ENCODE measurements at regions not wholly inside any gene's neighbourhood (a gene's known extent, or its start where the extent isn't known, plus 50 kb on each side); places are given as distances from the start of the nearest gene placed in this dataset.
"Not testable (repeated sequence)": the region's sequence is repeated elsewhere in the genome, so short reads cannot be mapped to it uniquely, and the experiment has no call there.

DNA sequence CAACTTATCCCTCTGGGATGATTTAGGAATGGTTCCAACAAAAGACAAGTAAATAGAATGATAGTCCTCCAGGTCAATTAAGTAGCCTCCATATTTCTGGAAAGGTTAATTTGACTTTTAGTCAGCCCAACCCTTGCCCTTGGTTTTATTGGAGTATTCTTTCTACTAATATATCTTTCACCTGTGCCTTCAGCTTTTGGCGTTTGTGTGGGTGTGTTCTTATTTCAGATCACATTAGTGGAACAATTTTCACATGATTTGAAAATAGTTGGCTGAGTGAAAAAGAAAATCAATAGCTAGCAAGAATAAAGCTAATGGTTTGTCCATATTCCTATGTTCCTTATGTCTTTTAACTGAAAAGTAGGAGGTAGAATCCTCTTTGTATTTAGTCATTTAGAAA lies 239.6 kb upstream of the SGK1 start:
- DNase-seq (ENCODE audit: low read depth in 2 of 2), result no peak

DNA sequence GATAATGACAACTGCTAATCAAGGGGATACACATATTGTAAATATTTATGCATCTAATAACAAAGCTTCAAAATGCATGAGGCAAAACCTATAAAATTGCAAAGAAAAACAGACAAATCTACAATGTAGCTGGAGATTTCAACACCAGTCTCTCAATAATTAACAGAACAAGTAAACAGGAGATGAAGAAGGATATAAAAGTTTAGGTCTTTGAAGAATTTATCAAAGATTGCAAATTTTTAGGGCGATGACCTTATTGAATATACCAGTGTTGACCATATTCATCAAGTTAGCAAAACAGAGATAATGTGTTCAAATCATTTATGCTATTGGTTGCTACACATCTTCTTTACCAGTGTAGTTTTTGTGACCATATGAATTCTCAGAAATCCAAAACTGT lies 237.8 kb upstream of the SGK1 start:
- DNase-seq (ENCODE audit: low read depth in 2 of 2), result no peak

DNA sequence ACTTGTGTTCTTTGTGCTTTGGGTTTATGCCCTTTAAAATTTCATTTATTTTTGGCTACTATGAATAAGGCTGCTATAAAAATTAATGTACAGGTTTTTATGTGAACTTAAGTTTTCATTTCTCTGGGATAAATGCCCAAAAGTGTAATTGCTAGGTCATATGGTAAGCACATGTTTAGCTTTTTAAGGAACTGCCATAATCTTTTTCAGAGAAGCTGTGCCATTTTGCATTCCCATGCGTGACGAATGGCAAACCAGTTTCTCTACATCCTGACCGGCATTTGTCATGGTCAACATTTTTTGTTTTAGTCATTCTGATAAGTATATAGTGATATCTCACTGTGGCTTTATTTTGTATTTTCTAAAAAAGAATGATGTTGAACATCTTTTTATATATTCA lies 236.0 kb upstream of the SGK1 start:
- no peak for DNase-seq (ENCODE audit: low read depth in 2 of 2)

DNA sequence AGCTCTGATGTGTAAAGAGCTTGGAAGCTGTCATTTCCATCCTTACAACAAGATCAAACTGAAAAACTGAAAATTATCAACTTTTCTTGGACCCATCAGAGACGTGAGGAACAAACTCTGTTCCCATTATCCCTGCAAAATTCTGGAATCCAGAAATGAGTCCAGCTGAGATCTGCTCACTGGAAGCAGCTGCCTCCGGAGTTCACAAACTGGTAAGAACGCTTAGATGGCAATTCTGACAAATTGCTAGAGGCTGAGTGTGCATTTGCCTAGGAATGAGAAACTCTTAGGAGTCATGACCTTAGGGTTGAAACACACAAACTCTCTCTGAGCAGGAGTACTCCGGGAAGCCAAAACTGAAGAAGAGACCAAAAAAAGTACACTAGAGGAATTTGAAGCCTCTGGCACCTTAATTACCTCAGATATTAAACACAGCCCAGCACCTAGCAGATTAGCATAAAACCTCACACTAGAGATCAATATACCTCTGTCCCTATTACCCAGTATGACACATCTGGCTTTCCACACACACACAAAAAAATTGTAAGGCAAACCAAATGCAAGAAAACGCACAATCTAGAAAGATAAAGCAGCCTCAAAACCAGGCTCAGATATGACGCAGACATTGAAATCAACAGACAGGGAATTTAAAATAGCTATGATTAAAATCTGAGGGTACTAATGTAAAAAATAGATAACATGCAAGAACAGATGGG lies 233.5 kb upstream of the SGK1 start:
- DNase-seq (ENCODE audit: low read depth in 2 of 2), result no peak

DNA sequence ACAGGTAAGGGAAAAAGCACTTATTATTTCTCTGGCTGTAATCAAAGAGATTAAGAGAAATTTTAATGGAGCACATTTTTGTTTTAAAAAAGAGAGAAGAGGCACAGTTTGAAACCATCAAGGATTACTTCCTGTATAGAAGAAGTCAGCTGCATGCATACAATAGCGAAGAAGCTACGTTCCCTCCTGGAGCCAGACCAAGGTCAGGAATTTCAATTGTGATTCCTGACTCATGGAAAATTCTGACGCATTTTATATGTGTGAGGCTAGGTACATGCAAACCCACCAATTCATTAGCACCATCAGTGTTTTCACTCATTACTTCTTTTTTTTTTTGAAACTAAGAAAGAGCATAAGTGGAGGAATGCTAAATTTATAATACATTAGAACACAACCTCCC lies 232.7 kb upstream of the SGK1 start:
- DNase-seq (ENCODE audit: low read depth in 2 of 2), result no peak

DNA sequence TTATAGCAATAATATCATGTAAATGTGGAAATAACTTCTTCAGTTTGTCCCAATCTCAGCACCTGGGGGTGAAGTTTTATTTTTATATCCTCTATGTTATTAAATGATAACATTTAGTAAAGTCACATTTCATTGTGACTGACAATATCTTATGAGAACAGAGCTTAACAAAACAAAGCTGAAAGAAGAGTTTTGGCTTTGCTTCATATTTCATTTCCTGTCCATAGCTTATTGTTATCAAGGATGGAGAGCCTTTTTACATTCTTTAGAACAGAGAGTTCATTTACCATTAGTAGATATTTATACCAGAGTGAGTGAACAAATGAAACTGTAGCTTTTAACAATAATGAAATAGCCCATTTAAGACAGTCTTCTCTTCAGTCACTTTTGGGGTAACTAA lies 231.9 kb upstream of the SGK1 start:
- no peak for DNase-seq (ENCODE audit: low read depth in 2 of 2)

DNA sequence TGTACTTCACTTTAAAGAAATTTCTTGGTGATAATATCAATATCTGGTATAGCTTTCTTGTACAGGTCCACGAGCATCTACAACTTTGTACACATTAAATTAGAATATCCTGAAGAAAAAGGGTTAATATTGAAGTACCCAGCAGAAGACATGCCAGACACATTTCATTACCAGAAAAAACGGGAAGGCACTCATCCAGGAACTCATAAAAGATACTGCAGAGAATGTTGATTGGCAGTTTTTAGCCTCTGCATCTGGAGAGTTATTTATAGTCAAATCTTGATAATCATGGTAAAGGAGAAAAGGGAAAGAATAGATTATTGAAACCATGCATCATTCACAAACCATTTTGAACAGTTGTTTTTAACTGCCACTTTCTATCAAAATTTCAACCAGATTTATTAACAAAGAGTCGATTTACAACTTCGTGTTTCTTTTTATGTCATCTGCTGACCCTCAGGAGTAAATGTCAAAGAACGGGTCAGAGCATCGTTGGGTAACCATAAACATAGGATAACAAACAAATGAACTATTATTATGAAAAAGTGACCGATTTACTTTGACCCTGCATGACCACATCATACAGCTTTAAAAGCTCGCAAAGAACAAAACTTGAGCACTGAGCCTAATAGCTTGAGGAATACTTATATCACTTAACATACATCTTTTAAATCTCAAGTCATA lies 229.2 kb upstream of the SGK1 start:
- no peak for DNase-seq (ENCODE audit: low read depth in 2 of 2)

DNA sequence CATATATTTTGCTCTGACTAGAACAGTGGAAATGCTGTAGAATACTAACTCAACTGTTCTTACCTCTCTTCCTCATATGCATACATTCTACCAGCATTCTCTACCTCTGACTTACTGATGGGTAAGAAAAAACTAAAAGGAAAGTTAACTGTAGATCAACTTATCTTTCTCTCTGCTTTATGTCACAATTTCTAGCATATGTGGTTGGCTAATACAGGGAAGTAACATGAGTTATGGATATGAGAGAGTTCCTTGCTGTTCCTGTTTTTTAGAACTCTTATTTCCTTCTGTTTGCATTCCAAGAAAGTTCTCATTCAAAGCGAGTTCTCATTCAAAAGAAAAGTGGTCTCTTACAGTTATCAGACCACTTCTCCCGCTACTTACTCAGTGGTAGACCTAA lies 226.8 kb upstream of the SGK1 start:
- DNase-seq (ENCODE audit: low read depth in 2 of 2), result no peak

DNA sequence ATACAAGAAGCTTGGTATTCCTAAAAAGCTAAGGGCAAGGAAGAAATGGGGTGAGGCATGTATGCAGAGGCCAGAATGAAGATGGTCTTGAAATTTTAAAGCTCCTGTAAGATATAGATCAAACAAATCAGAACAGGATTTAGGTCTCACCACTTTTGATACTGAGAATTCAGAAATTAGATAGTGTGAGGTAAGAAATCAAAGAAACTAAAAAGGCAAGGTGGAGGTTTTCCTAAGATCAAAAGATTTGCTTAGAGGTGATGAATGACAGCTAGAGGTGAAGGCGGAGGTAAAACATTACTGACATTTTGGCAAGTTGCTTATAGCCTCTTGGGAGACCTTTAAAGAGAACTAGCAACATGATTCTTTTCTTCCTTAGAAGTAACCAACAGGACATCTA lies 225.2 kb upstream of the SGK1 start:
- no peak for DNase-seq (ENCODE audit: low read depth in 2 of 2)

DNA sequence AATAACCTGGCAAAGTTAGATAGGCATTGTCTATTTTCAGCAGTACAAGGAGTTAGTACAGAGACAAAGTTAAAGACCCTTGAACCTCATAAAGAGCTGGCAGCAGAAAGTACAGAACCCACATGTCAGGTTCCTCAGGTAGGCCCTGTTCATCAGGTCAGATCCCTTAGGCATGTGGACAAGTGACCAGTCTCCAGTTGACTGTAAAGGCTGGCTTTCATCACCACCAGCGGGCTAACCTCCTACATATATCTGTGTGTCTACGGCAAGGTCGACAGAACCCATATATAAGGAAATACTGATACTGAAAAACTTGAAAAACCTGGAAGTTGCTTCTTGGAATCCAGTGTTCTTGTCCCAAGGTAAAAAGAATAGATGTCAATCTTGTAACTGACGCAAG lies 223.1 kb upstream of the SGK1 start:
- DNase-seq (ENCODE audit: low read depth in 2 of 2), result no peak

DNA sequence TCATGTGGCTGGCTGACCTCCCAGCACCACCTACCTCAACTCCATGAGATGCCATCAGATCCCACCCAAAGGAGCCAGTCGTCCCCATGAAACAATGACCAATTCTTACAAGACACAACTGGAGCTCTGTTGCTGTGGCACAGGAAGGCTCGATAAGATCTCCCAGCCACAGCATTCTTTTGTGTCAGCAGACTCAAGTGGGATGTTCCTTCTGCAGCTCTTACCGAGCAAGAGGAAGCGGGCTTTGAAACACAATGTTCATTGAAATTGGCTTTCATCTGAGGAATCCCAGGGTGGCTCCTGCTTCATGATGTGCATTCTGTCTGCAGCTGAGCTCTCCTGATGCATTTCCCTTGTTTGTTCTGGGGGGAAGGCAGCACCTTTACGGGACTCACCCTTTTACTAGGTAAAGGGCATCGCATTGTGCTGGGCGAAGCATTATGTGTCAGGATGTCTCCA lies 222.0 kb upstream of the SGK1 start:
- no peak for DNase-seq (ENCODE audit: low read depth in 2 of 2)

DNA sequence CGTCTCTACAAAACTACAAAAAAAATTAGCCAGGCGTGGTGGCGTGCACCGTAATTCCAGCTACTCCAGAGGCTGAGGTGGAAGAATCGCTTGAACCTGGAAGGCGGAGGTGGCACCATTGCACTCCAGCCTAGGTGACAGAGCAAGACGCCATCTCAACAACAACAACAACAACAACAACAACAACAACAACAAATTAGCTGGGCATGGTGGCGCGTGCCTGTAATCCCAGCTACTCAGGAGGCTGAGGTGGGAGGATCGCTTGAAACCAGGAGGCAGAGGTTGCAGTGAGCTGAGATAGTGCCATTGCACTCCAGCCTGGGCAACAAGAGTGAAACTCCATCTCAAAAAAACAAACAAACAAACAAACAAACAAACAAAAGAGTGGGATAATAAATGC lies 219.9 kb upstream of the SGK1 start:
- DNase-seq (ENCODE audit: low read depth in 2 of 2), result not testable (repeated sequence)

DNA sequence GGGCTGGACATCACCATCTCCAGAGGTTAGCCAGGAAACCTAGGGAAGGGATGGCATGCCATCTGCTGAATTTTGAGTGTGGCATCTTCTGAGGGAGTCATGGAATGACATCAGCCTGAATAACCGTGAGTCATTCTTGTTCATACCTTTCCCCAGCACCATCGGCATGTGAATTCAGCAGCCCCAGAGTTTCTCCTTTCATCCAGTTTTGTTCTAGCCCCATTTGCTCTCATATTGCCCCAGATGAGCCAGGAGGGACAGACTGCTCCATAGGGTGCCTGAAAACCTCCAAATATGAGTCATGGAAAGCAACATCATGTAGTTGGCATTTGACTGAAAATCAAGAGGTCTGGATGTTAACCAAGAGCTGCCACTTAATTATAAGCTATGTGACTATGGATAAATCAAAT lies 219.2 kb upstream of the SGK1 start:
- DNase-seq (ENCODE audit: low read depth in 2 of 2), result no peak

DNA sequence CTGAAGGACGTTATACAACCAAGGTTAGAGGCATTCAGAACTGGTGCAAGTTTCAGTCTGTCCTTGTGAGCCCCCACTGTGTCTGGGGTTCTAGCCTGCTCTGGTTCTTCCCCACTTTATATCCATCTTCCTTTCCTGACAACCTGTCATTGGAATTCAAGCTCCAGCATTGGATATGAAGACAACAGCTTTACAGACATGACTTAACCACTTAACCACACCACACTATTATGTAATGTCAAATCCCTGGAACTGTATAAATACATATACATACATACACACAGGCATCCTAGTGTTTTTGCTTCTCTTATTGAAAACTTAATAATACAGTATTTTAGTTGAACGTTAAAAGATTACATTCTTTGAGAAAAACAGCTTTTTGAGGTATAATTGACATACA lies 217.9 kb upstream of the SGK1 start:
- no peak for DNase-seq (ENCODE audit: low read depth in 2 of 2)

DNA sequence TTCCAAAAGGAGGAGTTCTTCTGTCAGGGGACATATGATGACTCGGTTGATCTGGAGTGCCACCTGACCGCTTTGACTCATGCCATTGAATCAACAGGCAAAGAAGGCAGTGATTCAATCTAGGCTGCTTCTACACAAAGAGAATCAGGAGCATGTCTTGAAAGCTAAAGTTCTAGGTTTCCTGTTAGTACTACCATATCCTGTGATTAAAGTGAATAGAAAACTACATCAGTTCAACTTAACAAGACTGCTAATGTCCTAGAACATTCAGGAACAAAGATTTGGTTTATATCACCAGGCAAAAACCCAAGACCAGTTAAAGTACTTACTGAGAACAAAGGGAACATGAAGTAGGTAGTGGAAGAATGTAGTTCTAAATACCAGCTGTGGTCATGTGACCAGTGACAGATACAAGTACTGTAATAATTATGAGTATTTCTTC lies 216.8 kb upstream of the SGK1 start:
- DNase-seq (ENCODE audit: low read depth in 2 of 2), result no peak

DNA sequence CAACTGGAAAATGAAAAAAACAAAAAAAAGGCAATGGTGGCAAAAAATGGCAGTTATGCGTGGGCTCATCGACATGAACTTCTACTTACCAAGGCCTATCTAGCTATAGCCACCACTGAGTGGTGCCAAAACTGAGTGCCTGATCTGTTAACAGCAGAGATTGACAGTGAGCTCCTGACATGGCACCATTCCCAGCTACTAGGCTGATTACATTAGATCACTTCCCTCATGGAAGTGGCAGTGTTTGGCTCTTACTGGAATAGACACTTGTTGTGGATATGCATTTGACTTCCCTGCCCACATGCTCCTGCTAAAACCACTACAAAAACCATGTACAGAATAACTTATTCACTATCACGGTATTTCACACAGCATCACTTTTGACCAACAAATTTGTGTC lies 216.1 kb upstream of the SGK1 start:
- no peak for DNase-seq (ENCODE audit: low read depth in 2 of 2)

DNA sequence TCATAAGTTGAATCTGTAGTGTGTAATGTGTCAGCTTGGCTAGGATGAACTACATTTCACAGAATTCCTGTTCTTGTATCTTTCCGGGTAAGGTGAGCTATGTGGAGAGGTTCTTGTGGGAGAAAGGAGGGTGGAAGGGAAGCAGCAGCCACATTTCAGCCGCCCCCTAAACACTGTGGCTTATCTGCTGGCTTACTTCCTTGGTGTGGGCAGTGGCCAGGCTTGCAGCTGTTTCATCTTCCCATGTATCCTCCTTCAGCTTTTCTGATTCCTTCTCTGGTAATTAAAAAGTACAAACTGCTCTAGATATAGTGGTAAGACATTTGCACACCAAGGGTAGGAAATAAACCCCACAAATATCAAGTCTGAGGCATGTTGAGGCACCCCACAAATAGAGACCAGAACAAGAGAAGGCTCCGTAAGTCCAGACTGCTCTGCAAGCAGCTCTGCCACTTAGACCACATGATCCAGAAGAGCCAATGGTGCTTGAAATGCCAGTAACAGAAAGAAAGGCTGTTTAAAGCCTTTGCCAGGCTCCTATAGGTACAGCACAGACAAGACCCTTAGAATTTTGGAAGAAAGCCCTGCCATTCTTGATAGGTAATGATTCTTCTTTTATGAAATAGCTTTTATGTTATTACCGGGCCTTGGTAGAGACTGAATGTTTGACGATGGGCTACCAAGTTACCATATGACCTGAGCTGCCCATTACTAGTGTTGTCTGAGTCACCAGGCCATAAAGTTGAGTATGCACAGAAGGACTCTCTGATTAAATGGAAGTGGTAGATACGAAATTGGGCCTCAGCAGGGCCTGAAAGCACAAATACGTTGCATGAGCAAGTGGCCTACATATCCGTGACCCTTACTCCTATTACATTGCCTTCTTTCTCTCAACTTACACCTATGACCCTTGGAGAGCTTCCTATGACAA lies 215.0 kb upstream of the SGK1 start:
- DNase-seq (ENCODE audit: low read depth in 2 of 2), result no peak

DNA sequence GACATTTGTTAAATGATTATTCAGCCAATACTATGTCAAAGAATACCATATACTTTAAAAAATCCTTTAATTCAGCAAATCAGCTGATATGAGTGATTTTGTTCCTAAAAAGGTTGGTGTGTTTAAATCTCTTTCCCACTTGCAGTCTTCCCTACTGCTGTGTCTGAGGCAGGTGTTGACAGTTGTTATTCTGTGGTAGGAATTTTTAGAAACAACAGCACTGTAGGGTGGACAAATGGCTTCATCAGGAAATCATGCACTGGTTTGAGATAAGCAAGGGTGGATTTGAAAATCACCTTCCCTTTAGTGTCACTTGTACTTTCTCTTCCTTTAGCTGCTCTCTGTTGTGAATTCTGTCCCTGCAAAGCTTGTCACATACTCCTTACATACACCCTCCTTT lies 213.7 kb upstream of the SGK1 start:
- no peak for DNase-seq (ENCODE audit: low read depth in 2 of 2)

DNA sequence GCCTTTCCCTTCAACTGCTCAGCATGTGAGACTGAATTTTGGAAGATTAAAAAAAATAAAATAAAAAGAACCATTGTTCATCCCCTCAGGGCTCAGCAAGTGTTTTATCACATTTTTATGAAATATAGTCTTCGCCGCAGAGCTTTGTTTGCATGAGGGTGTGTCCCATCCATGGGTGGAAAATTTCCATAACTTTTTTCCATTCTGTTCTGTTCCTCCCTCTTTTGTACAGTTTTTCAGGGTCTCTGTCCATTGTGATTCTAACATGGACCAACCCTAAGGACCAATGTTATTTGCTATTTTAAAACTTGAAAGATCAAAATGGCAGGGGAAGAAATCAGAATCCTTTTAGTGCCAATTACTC lies 213.3 kb upstream of the SGK1 start:
- no peak for DNase-seq (ENCODE audit: low read depth in 2 of 2)

DNA sequence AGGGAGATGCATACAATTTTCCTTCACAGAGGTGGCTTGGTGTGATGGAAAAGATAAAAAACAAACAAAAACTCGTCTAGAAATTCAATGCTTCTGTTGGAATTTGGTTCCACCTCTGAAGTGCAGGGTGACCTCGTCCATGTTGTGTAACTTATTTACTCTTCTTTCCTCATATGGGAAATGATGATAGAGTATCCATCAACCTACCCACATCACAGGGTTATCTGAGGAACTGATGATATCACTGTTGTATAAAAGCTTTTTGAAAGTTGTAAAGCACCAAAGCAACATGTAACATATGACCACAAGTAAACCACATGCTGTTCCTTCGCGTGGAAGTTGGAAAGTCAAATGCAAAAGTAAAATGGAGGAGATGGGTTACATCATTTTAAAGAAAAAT lies 212.0 kb upstream of the SGK1 start:
- DNase-seq (ENCODE audit: low read depth in 2 of 2), result no peak

DNA sequence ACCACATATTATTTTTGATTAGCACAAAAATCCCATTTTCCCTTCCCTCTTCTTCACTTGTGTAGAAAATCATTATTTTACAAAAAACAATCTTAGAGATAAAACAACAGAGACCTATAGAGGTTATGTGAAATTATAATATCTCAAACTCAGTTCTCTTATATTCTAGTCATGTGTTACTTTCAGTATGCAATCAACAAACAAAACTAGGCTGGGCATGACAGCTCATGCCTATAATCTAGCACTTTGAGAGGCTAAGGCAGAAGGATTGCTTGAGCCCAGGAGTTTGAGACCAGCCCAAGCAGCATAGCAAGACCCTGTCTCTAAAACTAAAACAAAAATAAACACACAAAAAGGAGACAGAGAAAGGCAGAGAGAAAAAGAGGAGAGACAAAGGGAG lies 211.4 kb upstream of the SGK1 start:
- no peak for DNase-seq (ENCODE audit: low read depth in 2 of 2)

DNA sequence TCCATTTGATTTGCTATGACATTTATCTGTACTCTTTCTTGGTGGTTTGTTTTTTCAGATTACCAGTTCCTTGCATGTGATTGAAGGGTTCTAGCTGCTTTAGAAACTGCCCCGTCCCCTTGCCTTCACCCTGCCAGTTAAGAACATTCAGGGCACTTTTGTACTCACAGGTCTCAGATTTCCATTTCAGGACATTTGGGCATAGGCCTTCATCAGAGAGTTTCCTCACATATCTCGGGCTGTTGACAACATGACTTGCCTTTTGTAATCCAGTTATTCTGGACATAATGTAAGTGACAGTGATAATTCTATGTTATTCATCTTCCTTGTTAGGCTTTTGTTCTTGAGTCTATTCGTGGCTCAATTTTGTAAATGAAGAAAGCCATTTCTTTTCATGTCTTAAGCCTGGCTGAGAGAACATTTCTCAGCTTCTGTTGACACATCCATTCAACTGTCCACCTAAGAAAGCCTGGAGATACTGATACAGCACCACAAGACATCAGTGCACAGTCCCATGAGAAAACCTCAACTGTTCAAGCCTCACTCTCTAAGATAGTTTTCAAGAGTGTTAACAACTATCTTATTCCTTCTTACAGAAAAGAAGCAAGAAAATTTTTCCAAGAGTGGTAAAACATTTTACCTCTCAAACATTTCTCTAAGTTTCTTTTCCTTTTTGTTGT lies 209.3 kb upstream of the SGK1 start:
- DNase-seq (ENCODE audit: low read depth in 2 of 2), result no peak

Measured in stimulated activated CD4-positive, alpha-beta T cell treated with anti-CD3 and anti-CD28 coated beads, Interleukin-1b, Interleukin-23, amount 100 ng/mL, for 4 hours (primary cell).